HFF-Myc (cell line): ENCODE measurements at regions not wholly inside any gene's neighbourhood (a gene's known extent, or its start where the extent isn't known, plus 50 kb on each side); places are given as distances from the start of the nearest gene placed in this dataset.
"Not testable (repeated sequence)": the region's sequence is repeated elsewhere in the genome, so short reads cannot be mapped to it uniquely, and the experiment has no call there.

Experiments
- DNase-seq: peaks from one replicate; pipeline ENCODE4 v3.0.0-alpha.2; 2011; ENCODE audit warnings: low read depth; ENCODE audit errors: extremely low read depth
- H3K4me3 ChIP-seq: replicated peaks from 2 replicates; pipeline ENCODE4 v1.5.1; 2011; ENCODE audit warnings: low read depth, mild to moderate bottlenecking, control low read depth, low read length
- CTCF ChIP-seq: IDR thresholded peaks from 2 replicates; pipeline ENCODE4 v1.5.1; 2012; ENCODE audit warnings: mild to moderate bottlenecking, low read depth, low read length, control low read depth; ENCODE audit errors: missing control alignments

- no peak for TF ChIP-seq CTCF
- H3K4me3 ChIP-seq: no peak overlapping the region
- DNase-seq: no peak
Measured at GRCh38 chr4:155582041-155582440, 84.6 kb upstream of the GUCY1A1 start.

DNA sequence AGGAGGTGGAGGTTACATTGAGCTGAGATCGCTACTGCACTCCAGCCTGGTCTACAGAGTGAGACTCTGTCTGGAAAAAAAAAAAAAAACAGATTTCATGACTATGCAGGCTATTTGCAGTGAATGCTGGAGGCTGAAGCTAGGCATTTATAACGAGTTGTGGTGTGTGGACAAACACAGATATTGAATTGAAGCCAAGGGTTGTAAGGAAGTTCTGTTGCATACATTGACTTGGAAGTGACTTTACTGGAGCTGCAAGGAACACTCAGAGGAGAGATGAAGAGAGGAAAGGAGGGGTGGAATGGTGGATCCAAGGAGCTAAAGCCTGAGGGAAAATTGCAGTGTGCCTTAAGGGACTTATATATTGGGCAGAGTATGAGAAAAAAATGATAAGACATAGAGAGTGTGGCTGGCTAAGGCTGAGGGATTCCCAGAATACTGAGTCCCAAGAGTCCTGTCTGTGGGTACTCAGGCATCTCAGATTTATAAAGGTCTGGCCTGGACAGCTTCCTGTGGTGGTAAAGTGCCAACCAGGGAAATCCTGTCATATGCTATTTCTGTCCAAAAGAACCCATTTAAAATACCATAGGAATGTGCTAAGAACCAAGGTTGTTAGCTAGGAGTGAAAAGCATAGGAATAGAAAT is 87.8 kb upstream of the GUCY1A1 start:
- no peak for TF ChIP-seq CTCF
- no peak overlapping the region for H3K4me3 ChIP-seq
- no peak for DNase-seq

GRCh38 chr4:155578219-155578618 is 88.4 kb upstream of the GUCY1A1 start:
- TF ChIP-seq CTCF: no peak
- no peak for DNase-seq
- no peak overlapping the region for H3K4me3 ChIP-seq

- not testable (repeated sequence) for H3K4me3 ChIP-seq, DNase-seq
Measured at GRCh38 chr4:155574329-155574728, 92.3 kb upstream of the GUCY1A1 start.

GRCh38 chr4:155573126-155573525 is 93.5 kb upstream of the GUCY1A1 start:
- no peak overlapping the region for H3K4me3 ChIP-seq
- no peak for TF ChIP-seq CTCF
- no peak for DNase-seq

- no peak for DNase-seq
- no peak overlapping the region for H3K4me3 ChIP-seq
- no peak for TF ChIP-seq CTCF
Measured at GRCh38 chr4:155572106-155572703, 94.4 kb upstream of the GUCY1A1 start.

DNA sequence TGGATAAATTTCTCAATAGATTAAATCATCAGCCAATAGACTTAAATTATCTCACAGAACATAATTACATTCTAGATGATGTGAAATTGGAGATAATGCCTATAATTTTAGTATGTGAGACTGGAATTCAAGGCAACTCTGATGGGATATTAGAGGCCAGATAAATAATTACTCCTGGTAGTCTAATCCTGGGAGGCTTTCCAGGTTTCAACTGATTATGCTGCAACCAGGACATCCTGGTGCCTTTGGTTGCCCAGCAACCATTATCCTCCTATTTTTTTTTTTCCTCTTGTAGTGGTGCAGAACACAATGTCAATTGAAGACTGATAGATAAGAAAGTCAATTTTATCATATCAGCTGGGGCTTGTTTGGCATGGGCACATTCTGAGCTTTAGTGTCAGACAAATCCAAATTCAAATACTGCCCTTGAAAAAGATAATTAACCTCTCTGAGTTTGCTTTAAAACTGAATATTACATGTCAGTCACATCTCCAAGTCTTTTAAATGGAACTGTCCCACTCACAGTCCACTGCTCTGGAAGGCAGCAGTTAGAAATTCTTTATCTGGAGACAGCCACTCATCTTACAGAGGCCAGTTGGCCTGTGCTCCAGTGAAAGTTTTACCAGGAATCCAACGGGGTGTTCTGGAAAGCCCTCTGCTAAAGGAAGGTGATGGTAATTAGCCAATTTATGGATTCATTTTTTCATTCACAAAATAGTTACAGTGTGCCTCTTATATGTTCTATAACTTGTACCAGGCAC is 95.3 kb upstream of the GUCY1A1 start:
- no peak for DNase-seq
- no peak overlapping the region for H3K4me3 ChIP-seq
- no peak for TF ChIP-seq CTCF
